Endothelial cell of umbilical vein (primary cell): ENCODE measurements at regions not wholly inside any gene's neighbourhood (a gene's known extent, or its start where the extent isn't known, plus 50 kb on each side); places are given as distances from the start of the nearest gene placed in this dataset.

Experiments used
- BruUV-seq: library from RNA; stranded (reverse); fragments of 400-500 nt; replicated peaks from 2 replicates; lab custom pipeline; 2021; lab: Mats Ljungman, UMichigan
- CTCF ChIA-PET: fragments of 300-600, 350-600 bp; sonication (Branson Sonifier 250); formaldehyde crosslinking; loops from one replicate; lab custom pipeline; 2021; ENCODE audit warnings: antibody characterized with exemption, inconsistent platforms; lab: Charles Lee
- POLR2A ChIA-PET: fragments of 300-600, 350-600 bp; sonication (Branson Sonifier 250); formaldehyde crosslinking; loops from one replicate; lab custom pipeline; 2021; ENCODE audit warnings: antibody characterized with exemption, inconsistent platforms; lab: Charles Lee
- DNase-seq: peaks from one replicate; pipeline ENCODE4 v3.0.0-alpha.2; 2011; ENCODE audit warnings: low read depth, low spot score
- FAIRE-seq: peaks from 2 replicates; lab custom pipeline; 2011; peaks lifted over from hg19 to GRCh38; lab: Jason Lieb, UNC
- H2AFZ ChIP-seq: 2 replicates; pipeline ENCODE4 v1.6.0; 2012; ENCODE audit warnings: low read depth, low read length, control low read depth, inconsistent platforms
- H3K27ac ChIP-seq: 2 replicates; pipeline ENCODE4 v1.5.1; 2011; ENCODE audit warnings: low read depth, mild to moderate bottlenecking, control low read depth, low read length, moderate library complexity; ENCODE audit not compliant: insufficient read depth
- H3K27me3 ChIP-seq, 2 experiments: 2 replicates each; pipeline versions ENCODE4 v1.6.0 to v1.6.1; 2011; ENCODE audit warnings: low read length in 2 of 2, mixed read lengths in 1 of 2; ENCODE audit not compliant: control insufficient read depth in 2 of 2, insufficient read depth in 2 of 2
- H3K36me3 ChIP-seq, 2 experiments: 2 replicates in 1 of 2; 3 replicates in 1 of 2; pipeline ENCODE4 v1.5.1; 2011; ENCODE audit warnings: low read length in 2 of 2, mild to moderate bottlenecking in 1 of 2, moderate library complexity in 1 of 2; ENCODE audit not compliant: control insufficient read depth in 2 of 2, insufficient read depth in 2 of 2; ENCODE audit errors: extremely low read depth in 1 of 2
- H3K4me1 ChIP-seq: 3 replicates; pipeline ENCODE4 v1.5.1; 2011; ENCODE audit warnings: mild to moderate bottlenecking, low read length; ENCODE audit not compliant: control insufficient read depth, insufficient read depth; ENCODE audit errors: extremely low read depth
- H3K4me2 ChIP-seq: 2 replicates; pipeline ENCODE4 v1.6.1; 2011; ENCODE audit warnings: low read length, control low read depth, mixed read lengths; ENCODE audit not compliant: insufficient read depth
- H3K4me3 ChIP-seq, 3 experiments: fragments of 200-600 bp in 1 of 3; sonication (generic), shearing (Covaris generic) in 1 of 3; replicated peaks in 1 of 3; 2 replicates each; pipeline ENCODE4 v1.5.1; 2011 to 2016; ENCODE audit warnings: control low read depth in 3 of 3, low read length in 3 of 3, mild to moderate bottlenecking in 2 of 3, inconsistent platforms in 1 of 3, low read depth in 1 of 3, moderate library complexity in 1 of 3; ENCODE audit not compliant: insufficient read depth in 1 of 3
- H3K79me2 ChIP-seq: 2 replicates; pipeline ENCODE4 v1.6.0; 2012; ENCODE audit warnings: low read length, inconsistent platforms; ENCODE audit not compliant: control insufficient read depth, insufficient read depth
- H3K9ac ChIP-seq: replicated peaks from 2 replicates; pipeline ENCODE3; 2011; ENCODE audit warnings: low read length, control low read depth; ENCODE audit not compliant: insufficient read depth; ENCODE audit errors: extremely low read depth
- H3K9me1 ChIP-seq: replicated peaks from 3 replicates; pipeline ENCODE4 v1.6.0; 2011; ENCODE audit warnings: mild to moderate bottlenecking, low read length; ENCODE audit not compliant: control insufficient read depth, insufficient read depth; ENCODE audit errors: extremely low read depth
- H3K9me3 ChIP-seq: replicated peaks from 2 replicates; pipeline ENCODE4 v1.5.1; 2012; ENCODE audit warnings: low read length, inconsistent platforms; ENCODE audit not compliant: control insufficient read depth, insufficient read depth
- H4K20me1 ChIP-seq: replicated peaks from 2 replicates; pipeline ENCODE3; 2011; ENCODE audit warnings: mild to moderate bottlenecking, low read length; ENCODE audit not compliant: control insufficient read depth, insufficient read depth; ENCODE audit errors: extremely low read depth
- EZH2 ChIP-seq: IDR thresholded peaks from 2 replicates; pipeline ENCODE4 v1.6.1; 2012; ENCODE audit warnings: borderline replicate concordance, low read depth, mild to moderate bottlenecking, moderate library complexity, low read length, inconsistent platforms; ENCODE audit not compliant: severe bottlenecking
- FOS ChIP-seq: IDR thresholded peaks from 2 replicates; pipeline ENCODE4 v1.6.1; 2011; ENCODE audit warnings: mild to moderate bottlenecking, low read length, moderate library complexity, borderline replicate concordance; ENCODE audit not compliant: insufficient read depth
- GATA2 ChIP-seq: IDR thresholded peaks from 2 replicates; pipeline ENCODE4 v1.7.0; 2011; ENCODE audit warnings: low read depth, mild to moderate bottlenecking, moderate library complexity, mixed read lengths, low read length; ENCODE audit not compliant: insufficient read length, insufficient read depth
- JUN ChIP-seq: IDR thresholded peaks from 2 replicates; pipeline ENCODE4 v1.6.1; 2011; ENCODE audit warnings: borderline replicate concordance, low read depth; ENCODE audit not compliant: insufficient read length, insufficient read depth
- MYC ChIP-seq: IDR thresholded peaks from one replicate; pipeline ENCODE4 v1.6.1; 2011; ENCODE audit warnings: mild to moderate bottlenecking, low read depth, low read length
- POLR2A ChIP-seq: IDR thresholded peaks from 2 replicates; pipeline ENCODE4 v1.6.1; 2012; ENCODE audit warnings: low read depth, mild to moderate bottlenecking, control low read depth, low read length
- POLR2AphosphoS5 ChIP-seq: IDR thresholded peaks from 2 replicates; pipeline ENCODE4 v1.6.1; 2012; ENCODE audit warnings: low read depth, mild to moderate bottlenecking, control low read depth, low read length, moderate library complexity; ENCODE audit not compliant: insufficient read depth
- dilution Hi-C: fragments of 300-500 bp; cut with MboI; formaldehyde crosslinking; loops from one replicate; pipeline ENCODE4 v1.15.0; 2019; ENCODE audit warnings: low sequenced_read_pairs; ENCODE audit not compliant: extremely low pct_ligation_motif_present
- intact Hi-C: fragments of 100-400 bp; cut with micrococcal nuclease; formaldehyde crosslinking; loops from one replicate; pipeline ENCODE4 v1.10.0; 2022
- TF ChIP-seq, protein P1 (sequence below): IDR thresholded peaks from 2 replicates; pipeline ENCODE4 v1.6.1; 2011; ENCODE audit not compliant: insufficient read depth, insufficient read length
- TF ChIP-seq, protein P2 (sequence below), 2 donors: IDR thresholded peaks; 1 replicate in 1 of 2; 2 replicates in 1 of 2; pipeline ENCODE4 v1.5.1; 2011; ENCODE audit warnings: low read length in 2 of 2, mild to moderate bottlenecking in 2 of 2, moderate library complexity in 2 of 2, control low read depth in 1 of 2, inconsistent platforms in 1 of 2, low read depth in 1 of 2; ENCODE audit not compliant: insufficient read depth in 1 of 2; ENCODE audit errors: extremely low read depth in 1 of 2

DNA sequence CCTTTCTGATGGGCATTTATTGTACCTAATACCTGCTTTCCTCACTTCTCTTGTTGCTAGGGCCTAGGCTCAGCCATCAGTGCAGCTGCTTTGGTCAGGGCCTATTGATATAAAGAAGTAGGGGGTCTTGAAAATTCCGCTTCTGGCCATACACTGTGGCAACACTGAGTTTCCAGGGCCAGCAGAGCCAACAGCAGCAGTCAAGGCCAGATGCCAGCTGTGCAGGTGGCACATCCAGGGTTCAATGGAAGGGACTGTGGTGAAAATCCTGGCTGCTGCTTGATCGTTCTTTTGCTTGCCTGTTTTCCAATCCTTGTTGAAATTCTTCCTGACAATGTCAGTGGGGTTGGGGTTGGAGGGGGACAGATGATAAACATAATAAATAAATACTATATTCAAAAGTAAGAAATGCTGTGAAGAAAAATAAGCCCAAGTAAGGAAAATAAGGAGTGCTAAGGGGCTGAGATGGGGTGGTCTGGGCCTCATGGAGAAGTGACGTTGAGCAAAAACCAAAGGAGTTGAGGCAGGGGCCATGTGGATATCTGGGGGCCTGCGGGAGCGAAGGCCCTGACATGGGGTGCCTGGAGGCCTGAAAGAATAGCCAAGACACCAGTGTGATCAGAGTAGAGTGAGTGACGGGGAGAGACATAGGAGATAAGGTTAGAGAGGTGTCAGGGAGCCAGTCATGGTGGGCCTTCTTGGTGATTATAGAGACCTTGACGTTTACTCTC, 91.0 kb upstream of the ALDH1B1 start:
- no peak overlapping the region for H3K27ac ChIP-seq
- TF ChIP-seq POLR2AphosphoS5 (no peak), JUN (no peak), EZH2 (no peak), GATA2 (no peak), POLR2A (no peak), MYC (no peak), FOS (no peak)
- TF ChIP-seq, protein P1, sequence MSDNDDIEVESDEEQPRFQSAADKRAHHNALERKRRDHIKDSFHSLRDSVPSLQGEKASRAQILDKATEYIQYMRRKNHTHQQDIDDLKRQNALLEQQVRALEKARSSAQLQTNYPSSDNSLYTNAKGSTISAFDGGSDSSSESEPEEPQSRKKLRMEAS, result no peak
- TF ChIP-seq, protein P2, sequence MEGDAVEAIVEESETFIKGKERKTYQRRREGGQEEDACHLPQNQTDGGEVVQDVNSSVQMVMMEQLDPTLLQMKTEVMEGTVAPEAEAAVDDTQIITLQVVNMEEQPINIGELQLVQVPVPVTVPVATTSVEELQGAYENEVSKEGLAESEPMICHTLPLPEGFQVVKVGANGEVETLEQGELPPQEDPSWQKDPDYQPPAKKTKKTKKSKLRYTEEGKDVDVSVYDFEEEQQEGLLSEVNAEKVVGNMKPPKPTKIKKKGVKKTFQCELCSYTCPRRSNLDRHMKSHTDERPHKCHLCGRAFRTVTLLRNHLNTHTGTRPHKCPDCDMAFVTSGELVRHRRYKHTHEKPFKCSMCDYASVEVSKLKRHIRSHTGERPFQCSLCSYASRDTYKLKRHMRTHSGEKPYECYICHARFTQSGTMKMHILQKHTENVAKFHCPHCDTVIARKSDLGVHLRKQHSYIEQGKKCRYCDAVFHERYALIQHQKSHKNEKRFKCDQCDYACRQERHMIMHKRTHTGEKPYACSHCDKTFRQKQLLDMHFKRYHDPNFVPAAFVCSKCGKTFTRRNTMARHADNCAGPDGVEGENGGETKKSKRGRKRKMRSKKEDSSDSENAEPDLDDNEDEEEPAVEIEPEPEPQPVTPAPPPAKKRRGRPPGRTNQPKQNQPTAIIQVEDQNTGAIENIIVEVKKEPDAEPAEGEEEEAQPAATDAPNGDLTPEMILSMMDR (IDR thresholded peaks at IDR 0.05; ENCODE audit: extremely low read depth in 1 of 2, insufficient read depth in 1 of 2, low read depth in 1 of 2, low read length in 2 of 2), result no peak
- H3K9me1 ChIP-seq, result no peaks in the 10 kb centered on the region
- peaks cover 2 to 39% of the 10 kb centered on the region in 2 experiments for H3K27me3 ChIP-seq
- no peak overlapping the region for H2AFZ ChIP-seq
- H3K9ac ChIP-seq, result no peak overlapping the region
- H4K20me1 ChIP-seq, result no peaks in the 10 kb centered on the region
- BruUV-seq, result no TSS peak
- H3K79me2 ChIP-seq, result no peaks in the 10 kb centered on the region
- no peaks in the 10 kb centered on the region for H3K36me3 ChIP-seq
- H3K9me3 ChIP-seq, result no peaks in the 10 kb centered on the region
- ChIA-PET CTCF (no interaction called here), POLR2A (no interaction called here)
- H3K4me3 ChIP-seq, result no peak overlapping the region
- dilution Hi-C loops (no loop called here), intact Hi-C loops (no loop called here)
- DNase-seq (no peak), FAIRE-seq (no peak)
- no peak overlapping the region for H3K4me2 ChIP-seq
- H3K4me1 ChIP-seq, result no peaks in the 10 kb centered on the region
